A673 (cell line): ENCODE measurements at regions not wholly inside any gene's neighbourhood (a gene's known extent, or its start where the extent isn't known, plus 50 kb on each side); places are given as distances from the start of the nearest gene placed in this dataset.

Experiments
- CTCF ChIP-seq: fragments of 300-800, 200-600 bp; sonication (generic); conservative IDR thresholded peaks from 2 replicates; pipeline ENCODE4 v1.5.1; 2017; ENCODE audit warnings: low read depth, mild to moderate bottlenecking, antibody characterized with exemption, low read length, moderate library complexity, mixed read lengths
- EZH2 ChIP-seq: fragments of 200-600 bp; sonication (generic); IDR thresholded peaks from 2 replicates; pipeline ENCODE4 v1.6.1; 2017; ENCODE audit warnings: borderline replicate concordance, low read depth, mild to moderate bottlenecking, mixed read lengths, antibody characterized with exemption, low read length; ENCODE audit not compliant: poor library complexity, severe bottlenecking

DNA sequence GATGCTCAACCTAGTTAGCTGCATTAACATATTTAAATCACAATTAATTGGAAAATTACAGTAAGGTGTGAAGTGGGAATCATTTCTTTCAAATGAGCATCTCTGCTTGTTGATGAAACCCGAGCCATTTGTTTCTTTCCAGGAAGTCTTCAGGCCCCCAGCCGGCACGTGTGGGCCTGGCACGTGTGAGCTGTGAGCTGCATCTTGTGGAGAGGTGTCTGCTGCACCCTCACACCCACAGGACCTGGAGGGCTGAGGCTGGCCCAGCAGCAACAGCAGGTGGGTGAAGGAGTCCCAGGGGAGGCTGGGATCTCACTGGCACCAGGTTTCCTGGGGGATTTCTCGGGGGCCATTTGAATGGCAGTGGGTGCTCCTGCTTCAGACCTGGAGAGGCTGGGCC, 372.5 kb upstream of the MKI67 start:
- TF ChIP-seq CTCF = no peak
- TF ChIP-seq EZH2 = no peak
